Lung (tissue), 11 donors: ENCODE measurements at regions not wholly inside any gene's neighbourhood (a gene's known extent, or its start where the extent isn't known, plus 50 kb on each side); places are given as distances from the start of the nearest gene placed in this dataset.

Experiments
- ATAC-seq: fragments of 200-7000 bp; cut with Tn5 transposase; one replicate; pipeline ENCODE4 v1.9.1; 2020; ENCODE audit warnings: moderate number of reproducible peaks; ENCODE audit not compliant: insufficient read depth, low FRiP score
- DNase-seq, 3 donors: peaks; one replicate each; pipeline ENCODE4 v3.0.0-alpha.2; 2013 to 2017
- H3K27ac ChIP-seq, 2 donors: one replicate each; pipeline ENCODE4 v1.5.1; 2013; ENCODE audit warnings: mild to moderate bottlenecking in 2 of 2, moderate library complexity in 2 of 2, control low read depth in 1 of 2, inconsistent platforms in 1 of 2, low read depth in 1 of 2, low read length in 1 of 2
- H3K27me3 ChIP-seq, 3 donors: one replicate each; pipeline ENCODE4 v1.5.1; 2013; ENCODE audit warnings: low read length in 2 of 3; ENCODE audit not compliant: control insufficient read depth in 3 of 3, insufficient read depth in 3 of 3
- H3K36me3 ChIP-seq, 4 donors: one replicate each; pipeline ENCODE4 v1.5.1; 2013; ENCODE audit warnings: low read length in 4 of 4, mild to moderate bottlenecking in 1 of 4, moderate library complexity in 1 of 4; ENCODE audit not compliant: control insufficient read depth in 4 of 4, insufficient read depth in 4 of 4
- H3K4me1 ChIP-seq, 5 donors: one replicate each; pipeline ENCODE4 v1.5.1; 2013; ENCODE audit warnings: low read length in 5 of 5, mild to moderate bottlenecking in 2 of 5, moderate library complexity in 1 of 5; ENCODE audit not compliant: control insufficient read depth in 5 of 5, insufficient read depth in 5 of 5
- H3K4me3 ChIP-seq: one replicate; pipeline ENCODE4 v1.5.1; 2013; ENCODE audit warnings: mild to moderate bottlenecking, control low read depth, moderate library complexity
- H3K9ac ChIP-seq, 2 donors: one replicate each; pipeline ENCODE4 v1.5.1; 2013; ENCODE audit warnings: low read length in 2 of 2, control low read depth in 1 of 2; ENCODE audit not compliant: insufficient read depth in 1 of 2
- H3K9me3 ChIP-seq, 4 donors: one replicate each; pipeline ENCODE4 v1.5.1; 2013; ENCODE audit warnings: low read length in 3 of 4, mild to moderate bottlenecking in 1 of 4, moderate library complexity in 1 of 4; ENCODE audit not compliant: control insufficient read depth in 4 of 4, insufficient read depth in 3 of 4
- CTCF ChIP-seq: IDR thresholded peaks from 2 replicates; pipeline ENCODE4 v1.5.1; 2012; ENCODE audit warnings: mild to moderate bottlenecking; ENCODE audit errors: control extremely low read depth, extremely low read depth
- WGBS, 2 donors: extraction: QIAGEN DNeasy Blood & Tissue Kit; methylation state at CpG; one replicate each; pipeline ENCODE4 v1.1.7; 2013; 5-methylcytosine and 5-hydroxymethylcytosine counted together
- donor health status: control.
- donor health status: control.
- donor health status: Bipolar disorder and iron deficiency.
- donor health status: healthy.
- donor health status: DM: yes; HTN: yes; CAD: no.

- H3K9me3 ChIP-seq = no peaks in the 10 kb centered on the region
Observed at GRCh38 chr7:89401099-89401498, 605.6 kb upstream of the TEX47 start.

GRCh38 chr7:89401690-89402089 lies 606.2 kb upstream of the TEX47 start:
- H3K9ac ChIP-seq = no peak overlapping the region
- no peaks in the 10 kb centered on the region for H3K36me3 ChIP-seq
- no peaks in the 10 kb centered on the region for H3K4me1 ChIP-seq
- DNase-seq (peak in 2 of 3 donors; percentile 7 to 36), ATAC-seq (no peak)
- no peak overlapping the region for H3K4me3 ChIP-seq
- 64 to 79% methylated on average over 4 of the region's 4 CpGs for WGBS, 2 donors
- no peaks in the 10 kb centered on the region for H3K27me3 ChIP-seq
- H3K9me3 ChIP-seq = no peaks in the 10 kb centered on the region
- TF ChIP-seq CTCF = no peak
- no peak overlapping the region for H3K27ac ChIP-seq

More at GRCh38 chr7:89401099-89401498, 605.6 kb upstream of the TEX47 start:
- TF ChIP-seq CTCF = no peak
- Histone ChIP-seq H3K9ac (no peak overlapping the region), H3K27ac (no peak overlapping the region), H3K4me1 (no peaks in the 10 kb centered on the region), H3K27me3 (no peaks in the 10 kb centered on the region), H3K36me3 (no peaks in the 10 kb centered on the region), H3K4me3 (no peak overlapping the region)
- ATAC-seq (no peak), DNase-seq (no peak)

- DNase-seq (no peak), ATAC-seq (no peak)
- TF ChIP-seq CTCF = no peak
Observed at GRCh38 chr7:89451911-89452310, 656.4 kb upstream of the TEX47 start.

GRCh38 chr7:89456556-89456955 lies 661.0 kb upstream of the TEX47 start:
- ATAC-seq = no peak
- no peak for DNase-seq
- no peaks in the 10 kb centered on the region for H3K27me3 ChIP-seq
- no peak overlapping the region for H3K27ac ChIP-seq
- no peak overlapping the region for H3K4me3 ChIP-seq
- no peak for TF ChIP-seq CTCF
- no peak overlapping the region for H3K9ac ChIP-seq
- H3K9me3 ChIP-seq = peaks cover 0 to 5% (median 0%) of the 10 kb centered on the region in 4 donors
- 69 to 83% methylated on average over 1 of the region's 1 CpG for WGBS, 2 donors
- no peaks in the 10 kb centered on the region for H3K4me1 ChIP-seq
- H3K36me3 ChIP-seq = no peaks in the 10 kb centered on the region

More at GRCh38 chr7:89451911-89452310, 656.4 kb upstream of the TEX47 start:
- Histone ChIP-seq H3K27ac (no peak overlapping the region), H3K36me3 (no peaks in the 10 kb centered on the region), H3K4me3 (no peak overlapping the region), H3K9ac (no peak overlapping the region), H3K4me1 (no peaks in the 10 kb centered on the region), H3K27me3 (no peaks in the 10 kb centered on the region), H3K9me3 (peaks cover 0 to 5% (median 0%) of the 10 kb centered on the region in 4 donors)
